ENCODE measurements at regions not wholly inside any gene's neighbourhood (a gene's known extent, or its start where the extent isn't known, plus 50 kb on each side); places are given as distances from the start of the nearest gene placed in this dataset.

GRCh38 chr22:49461674-49462073 lies 366.0 kb downstream of the BRD1 start:
- no peak for TF ChIP-seq CTCF (IDR thresholded peaks at IDR 0.05; ENCODE audit: low read depth, low read length, missing control alignments)
- DNase-seq (ENCODE audit: extremely low read depth, low read depth): no peak
- H3K4me3 ChIP-seq (replicated peaks; ENCODE audit: low read depth, low read length): no peak overlapping the region

GRCh38 chr22:49460592-49461281 lies 366.9 kb downstream of the BRD1 start:
- no peak for DNase-seq (ENCODE audit: extremely low read depth, low read depth)
- no peak for TF ChIP-seq CTCF (IDR thresholded peaks at IDR 0.05; ENCODE audit: low read depth, low read length, missing control alignments)
- H3K4me3 ChIP-seq (replicated peaks; ENCODE audit: low read depth, low read length): no peak overlapping the region

- no peak for DNase-seq (ENCODE audit: extremely low read depth, low read depth)
- no peak for TF ChIP-seq CTCF (IDR thresholded peaks at IDR 0.05; ENCODE audit: low read depth, low read length, missing control alignments)
- H3K4me3 ChIP-seq (replicated peaks; ENCODE audit: low read depth, low read length): no peak overlapping the region
Measured at GRCh38 chr22:49460091-49460490, 367.6 kb downstream of the BRD1 start.

- no peak for DNase-seq (ENCODE audit: extremely low read depth, low read depth)
- no peak overlapping the region for H3K4me3 ChIP-seq (replicated peaks; ENCODE audit: low read depth, low read length)
- TF ChIP-seq CTCF (IDR thresholded peaks at IDR 0.05; ENCODE audit: low read depth, low read length, missing control alignments): no peak
Measured at GRCh38 chr22:49458708-49459099, 369.0 kb downstream of the BRD1 start.

GRCh38 chr22:49457946-49458707 lies 369.5 kb downstream of the BRD1 start:
- H3K4me3 ChIP-seq (replicated peaks; ENCODE audit: low read depth, low read length): no peak overlapping the region
- DNase-seq (ENCODE audit: extremely low read depth, low read depth): no peak
- TF ChIP-seq CTCF (IDR thresholded peaks at IDR 0.05; ENCODE audit: low read depth, low read length, missing control alignments): no peak

- no peak for DNase-seq (ENCODE audit: extremely low read depth, low read depth)
- no peak overlapping the region for H3K4me3 ChIP-seq (replicated peaks; ENCODE audit: low read depth, low read length)
- no peak for TF ChIP-seq CTCF (IDR thresholded peaks at IDR 0.05; ENCODE audit: low read depth, low read length, missing control alignments)
Measured at GRCh38 chr22:49457146-49457545, 370.5 kb downstream of the BRD1 start.
